ENCODE measurements at regions not wholly inside any gene's neighbourhood (a gene's known extent, or its start where the extent isn't known, plus 50 kb on each side); places are given as distances from the start of the nearest gene placed in this dataset.

DNA sequence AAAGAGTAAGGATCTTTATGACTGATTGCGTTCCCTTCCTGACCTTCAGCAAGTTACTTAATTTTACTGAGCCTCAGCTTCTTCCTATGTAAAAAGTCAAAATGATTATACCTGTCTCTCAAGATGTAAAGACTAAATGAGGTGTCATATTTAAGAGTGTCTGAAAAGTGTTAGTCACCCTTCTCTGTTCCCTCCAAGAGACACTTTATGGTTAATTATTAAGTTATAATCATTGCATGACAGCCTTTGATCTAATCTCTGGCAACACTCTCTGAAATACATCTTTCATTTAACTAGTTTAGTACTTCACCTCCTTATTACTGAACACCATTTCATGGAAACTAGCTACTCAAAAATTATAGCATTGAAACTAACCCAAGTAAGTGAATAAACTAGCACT, 54.8 kb downstream of the BMAL2 start (continued):
- TF ChIP-seq, protein P1, sequence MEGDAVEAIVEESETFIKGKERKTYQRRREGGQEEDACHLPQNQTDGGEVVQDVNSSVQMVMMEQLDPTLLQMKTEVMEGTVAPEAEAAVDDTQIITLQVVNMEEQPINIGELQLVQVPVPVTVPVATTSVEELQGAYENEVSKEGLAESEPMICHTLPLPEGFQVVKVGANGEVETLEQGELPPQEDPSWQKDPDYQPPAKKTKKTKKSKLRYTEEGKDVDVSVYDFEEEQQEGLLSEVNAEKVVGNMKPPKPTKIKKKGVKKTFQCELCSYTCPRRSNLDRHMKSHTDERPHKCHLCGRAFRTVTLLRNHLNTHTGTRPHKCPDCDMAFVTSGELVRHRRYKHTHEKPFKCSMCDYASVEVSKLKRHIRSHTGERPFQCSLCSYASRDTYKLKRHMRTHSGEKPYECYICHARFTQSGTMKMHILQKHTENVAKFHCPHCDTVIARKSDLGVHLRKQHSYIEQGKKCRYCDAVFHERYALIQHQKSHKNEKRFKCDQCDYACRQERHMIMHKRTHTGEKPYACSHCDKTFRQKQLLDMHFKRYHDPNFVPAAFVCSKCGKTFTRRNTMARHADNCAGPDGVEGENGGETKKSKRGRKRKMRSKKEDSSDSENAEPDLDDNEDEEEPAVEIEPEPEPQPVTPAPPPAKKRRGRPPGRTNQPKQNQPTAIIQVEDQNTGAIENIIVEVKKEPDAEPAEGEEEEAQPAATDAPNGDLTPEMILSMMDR (tag by site-specific recombination; IDR thresholded peaks at IDR 0.05), result no peak
- TF ChIP-seq, protein P2, sequence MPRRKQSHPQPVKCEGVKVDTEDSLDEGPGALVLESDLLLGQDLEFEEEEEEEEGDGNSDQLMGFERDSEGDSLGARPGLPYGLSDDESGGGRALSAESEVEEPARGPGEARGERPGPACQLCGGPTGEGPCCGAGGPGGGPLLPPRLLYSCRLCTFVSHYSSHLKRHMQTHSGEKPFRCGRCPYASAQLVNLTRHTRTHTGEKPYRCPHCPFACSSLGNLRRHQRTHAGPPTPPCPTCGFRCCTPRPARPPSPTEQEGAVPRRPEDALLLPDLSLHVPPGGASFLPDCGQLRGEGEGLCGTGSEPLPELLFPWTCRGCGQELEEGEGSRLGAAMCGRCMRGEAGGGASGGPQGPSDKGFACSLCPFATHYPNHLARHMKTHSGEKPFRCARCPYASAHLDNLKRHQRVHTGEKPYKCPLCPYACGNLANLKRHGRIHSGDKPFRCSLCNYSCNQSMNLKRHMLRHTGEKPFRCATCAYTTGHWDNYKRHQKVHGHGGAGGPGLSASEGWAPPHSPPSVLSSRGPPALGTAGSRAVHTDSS (tag by site-specific recombination; IDR thresholded peaks at IDR 0.05), result no peak
- no peak for TF ChIP-seq SP7 (tag by site-specific recombination; IDR thresholded peaks at IDR 0.05)
- no peak for TF ChIP-seq ZNF175 (tag by site-specific recombination; IDR thresholded peaks at IDR 0.05)
- no peak for TF ChIP-seq ZNF555 (tag by site-specific recombination; conservative IDR thresholded peaks at IDR 0.05)
- TF ChIP-seq, protein P3, sequence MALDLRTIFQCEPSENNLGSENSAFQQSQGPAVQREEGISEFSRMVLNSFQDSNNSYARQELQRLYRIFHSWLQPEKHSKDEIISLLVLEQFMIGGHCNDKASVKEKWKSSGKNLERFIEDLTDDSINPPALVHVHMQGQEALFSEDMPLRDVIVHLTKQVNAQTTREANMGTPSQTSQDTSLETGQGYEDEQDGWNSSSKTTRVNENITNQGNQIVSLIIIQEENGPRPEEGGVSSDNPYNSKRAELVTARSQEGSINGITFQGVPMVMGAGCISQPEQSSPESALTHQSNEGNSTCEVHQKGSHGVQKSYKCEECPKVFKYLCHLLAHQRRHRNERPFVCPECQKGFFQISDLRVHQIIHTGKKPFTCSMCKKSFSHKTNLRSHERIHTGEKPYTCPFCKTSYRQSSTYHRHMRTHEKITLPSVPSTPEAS (tag by site-specific recombination; IDR thresholded peaks at IDR 0.05), result no peak
- TF ChIP-seq ZNF626 (tag by site-specific recombination; IDR thresholded peaks at IDR 0.05), result no peak
- TF ChIP-seq KLF8 (tag by site-specific recombination; IDR thresholded peaks at IDR 0.05), result no peak
- TF ChIP-seq, protein P4, sequence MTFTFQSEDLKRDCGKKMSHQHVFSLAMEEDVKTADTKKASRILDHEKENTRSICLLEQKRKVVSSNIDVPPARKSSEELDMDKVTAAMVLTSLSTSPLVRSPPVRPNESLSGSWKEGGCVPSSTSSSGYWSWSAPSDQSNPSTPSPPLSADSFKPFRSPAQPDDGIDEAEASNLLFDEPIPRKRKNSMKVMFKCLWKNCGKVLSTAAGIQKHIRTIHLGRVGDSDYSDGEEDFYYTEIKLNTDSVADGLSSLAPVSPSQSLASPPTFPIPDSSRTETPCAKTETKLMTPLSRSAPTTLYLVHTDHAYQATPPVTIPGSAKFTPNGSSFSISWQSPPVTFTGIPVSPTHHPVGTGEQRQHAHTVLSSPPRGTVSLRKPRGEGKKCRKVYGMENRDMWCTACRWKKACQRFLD (tag by site-specific recombination; IDR thresholded peaks at IDR 0.05), result no peak

DNA sequence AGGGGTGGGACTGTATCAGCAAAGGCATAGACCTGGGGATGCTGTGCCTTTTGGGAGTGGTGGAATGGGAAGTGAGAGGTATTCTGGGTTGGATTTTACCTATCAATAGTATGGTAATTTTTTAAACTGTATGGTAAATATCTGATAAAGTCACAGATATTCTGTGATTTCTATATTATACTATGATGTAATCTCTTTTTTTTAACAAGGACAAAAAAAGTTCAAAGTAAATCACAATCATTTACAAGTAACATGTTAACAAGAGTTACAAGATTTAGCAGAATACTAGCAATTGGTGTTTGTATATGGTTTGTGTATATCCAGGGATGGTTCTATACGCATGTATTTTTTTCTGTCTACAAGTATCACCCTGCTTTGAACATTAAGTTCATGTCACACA, 56.0 kb downstream of the BMAL2 start:
- ChIA-PET POLR2A (no interaction called here), CTCF (interaction anchor here (0.6 to 0.8 kb wide), 2 partner anchors 55 to 774 kb away, joined by 4 to 5 read pairs; no protein-coding TSS in a partner anchor)
- H3K36me3 ChIP-seq (ENCODE audit: control insufficient read depth in 2 of 2, insufficient read depth in 1 of 2, low read length in 2 of 2), result peaks cover 23 to 29% of the 10 kb centered on the region in 2 experiments
- H3K27ac ChIP-seq (ENCODE audit: extremely low read depth, low read depth, low read length), result no peak overlapping the region
- no peaks in the 10 kb centered on the region for H3K9me3 ChIP-seq (ENCODE audit: control insufficient read depth, insufficient read depth, low read depth, low read length)
- H3K4me1 ChIP-seq (ENCODE audit: control insufficient read depth, insufficient read depth, low read length), result no peaks in the 10 kb centered on the region
- TF ChIP-seq, protein P5, sequence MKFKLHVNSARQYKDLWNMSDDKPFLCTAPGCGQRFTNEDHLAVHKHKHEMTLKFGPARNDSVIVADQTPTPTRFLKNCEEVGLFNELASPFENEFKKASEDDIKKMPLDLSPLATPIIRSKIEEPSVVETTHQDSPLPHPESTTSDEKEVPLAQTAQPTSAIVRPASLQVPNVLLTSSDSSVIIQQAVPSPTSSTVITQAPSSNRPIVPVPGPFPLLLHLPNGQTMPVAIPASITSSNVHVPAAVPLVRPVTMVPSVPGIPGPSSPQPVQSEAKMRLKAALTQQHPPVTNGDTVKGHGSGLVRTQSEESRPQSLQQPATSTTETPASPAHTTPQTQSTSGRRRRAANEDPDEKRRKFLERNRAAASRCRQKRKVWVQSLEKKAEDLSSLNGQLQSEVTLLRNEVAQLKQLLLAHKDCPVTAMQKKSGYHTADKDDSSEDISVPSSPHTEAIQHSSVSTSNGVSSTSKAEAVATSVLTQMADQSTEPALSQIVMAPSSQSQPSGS (tag by site-specific recombination; IDR thresholded peaks at IDR 0.05; ENCODE audit: low read depth), result peak; percentile 71
- TF ChIP-seq ZFP69B (tag by site-specific recombination; IDR thresholded peaks at IDR 0.05), result no peak
- no peak for TF ChIP-seq ZNF707 (tag by site-specific recombination; IDR thresholded peaks at IDR 0.05)
- TF ChIP-seq ZNF600 (tag by site-specific recombination; IDR thresholded peaks at IDR 0.05), result no peak
- TF ChIP-seq ZNF16 (tag by site-specific recombination; IDR thresholded peaks at IDR 0.05; ENCODE audit: low read depth), result no peak
- no peak overlapping the region for H3K4me3 ChIP-seq (ENCODE audit: low read depth, low read length)

DNA sequence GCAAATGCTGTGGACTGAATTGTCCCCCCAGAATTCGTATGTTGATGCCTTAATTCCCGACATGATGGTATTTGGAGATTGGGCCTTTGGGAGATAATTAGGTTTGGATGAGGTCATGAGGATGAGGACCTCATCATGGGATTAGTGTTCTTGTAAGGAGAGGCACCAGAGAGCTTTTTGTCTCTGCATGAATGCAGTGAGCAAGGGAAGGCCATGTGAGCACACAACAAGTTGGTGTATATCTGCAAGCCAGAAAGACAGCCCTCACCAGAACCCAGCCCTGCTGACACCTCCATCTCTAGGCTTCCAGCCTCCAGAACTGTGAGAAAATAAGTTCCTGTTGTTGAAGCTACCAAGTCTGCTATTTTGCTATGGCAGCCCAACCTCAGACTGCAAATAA, 51.9 kb upstream of the SMCO2 start:
- Histone ChIP-seq H3K4me1 (ENCODE audit: control insufficient read depth, insufficient read depth, low read length) (no peaks in the 10 kb centered on the region), H3K9me3 (ENCODE audit: control insufficient read depth, insufficient read depth, low read depth, low read length) (no peaks in the 10 kb centered on the region), H3K36me3 (ENCODE audit: control insufficient read depth in 2 of 2, insufficient read depth in 1 of 2, low read length in 2 of 2) (peaks cover 9 to 16% of the 10 kb centered on the region in 2 experiments; a peak in 2 of 3 replicates), H3K27ac (ENCODE audit: extremely low read depth, low read depth, low read length) (no peak overlapping the region), H3K4me3 (ENCODE audit: low read depth, low read length) (no peak overlapping the region)
- no peak for TF ChIP-seq SP3 (tag by site-specific recombination; IDR thresholded peaks at IDR 0.05)
- TF ChIP-seq ZNF529 (tag by site-specific recombination; IDR thresholded peaks at IDR 0.05; ENCODE audit: insufficient replicate concordance), result no peak
- TF ChIP-seq ZNF19 (tag by site-specific recombination; IDR thresholded peaks at IDR 0.05; ENCODE audit: low read depth), result no peak
- 0 out of 2 replicates have a peak, but pooled peaks have one; percentile 31 for TF ChIP-seq ZNF548 (tag by site-specific recombination; IDR thresholded peaks at IDR 0.05)
- TF ChIP-seq, protein P2 (tag by site-specific recombination; IDR thresholded peaks at IDR 0.05), result no peak
- ChIA-PET POLR2A (no interaction called here), CTCF (interaction anchor here (0.9 to 1.0 kb wide), 2 partner anchors 10 to 258 kb away, joined by 3 to 4 read pairs; no protein-coding TSS in a partner anchor)
